T-helper 1 cell treated with Interleukin-12 subunit alpha and Interleukin-12 subunit beta and Interleukin-4 antibody, amounts not matched to agents 30 μg/mL and 1 μg/mL, for 36 hours (primary cell): ENCODE measurements at regions not wholly inside any gene's neighbourhood (a gene's known extent, or its start where the extent isn't known, plus 50 kb on each side); places are given as distances from the start of the nearest gene placed in this dataset.
"Not testable (repeated sequence)": the region's sequence is repeated elsewhere in the genome, so short reads cannot be mapped to it uniquely, and the experiment has no call there.

Experiments used
- H3K27ac Mint-ChIP-seq: one replicate; pipeline ENCODE4 v1.8.0; 2021; ENCODE audit warnings: mild to moderate bottlenecking, mixed read lengths
- H3K27me3 Mint-ChIP-seq: one replicate; pipeline ENCODE4 v1.8.0; 2021; ENCODE audit warnings: low read depth, mixed read lengths
- H3K36me3 Mint-ChIP-seq: one replicate; pipeline ENCODE4 v1.8.0; 2021; ENCODE audit warnings: low read depth, mixed read lengths
- H3K4me1 Mint-ChIP-seq: one replicate; pipeline ENCODE4 v1.8.0; 2021; ENCODE audit warnings: low read depth, mixed read lengths
- H3K4me3 Mint-ChIP-seq: one replicate; pipeline ENCODE4 v1.8.0; 2021; ENCODE audit warnings: mild to moderate bottlenecking, moderate library complexity, mixed read lengths
- H3K9me3 Mint-ChIP-seq: one replicate; pipeline ENCODE4 v1.8.0; 2021; ENCODE audit warnings: mixed read lengths

GRCh38 chr18:29715960-29716359 lies 1326.6 kb downstream of the DSC3 start:
- not testable (repeated sequence) for H3K27me3 Mint-ChIP-seq, H3K27ac Mint-ChIP-seq

GRCh38 chr18:29712785-29713184 lies 1329.8 kb downstream of the DSC3 start:
- no peaks in the 10 kb centered on the region for H3K27me3 Mint-ChIP-seq
- H3K4me3 Mint-ChIP-seq: no peak overlapping the region
- peaks cover 22% of the 10 kb centered on the region for H3K9me3 Mint-ChIP-seq
- H3K36me3 Mint-ChIP-seq: no peaks in the 10 kb centered on the region
- H3K4me1 Mint-ChIP-seq: no peaks in the 10 kb centered on the region
- H3K27ac Mint-ChIP-seq: no peak overlapping the region

More at GRCh38 chr18:29715960-29716359, 1326.6 kb downstream of the DSC3 start:
- H3K9me3 Mint-ChIP-seq: peaks cover 28% of the 10 kb centered on the region
- not testable (repeated sequence) for H3K4me1 Mint-ChIP-seq, H3K36me3 Mint-ChIP-seq, H3K4me3 Mint-ChIP-seq

DNA sequence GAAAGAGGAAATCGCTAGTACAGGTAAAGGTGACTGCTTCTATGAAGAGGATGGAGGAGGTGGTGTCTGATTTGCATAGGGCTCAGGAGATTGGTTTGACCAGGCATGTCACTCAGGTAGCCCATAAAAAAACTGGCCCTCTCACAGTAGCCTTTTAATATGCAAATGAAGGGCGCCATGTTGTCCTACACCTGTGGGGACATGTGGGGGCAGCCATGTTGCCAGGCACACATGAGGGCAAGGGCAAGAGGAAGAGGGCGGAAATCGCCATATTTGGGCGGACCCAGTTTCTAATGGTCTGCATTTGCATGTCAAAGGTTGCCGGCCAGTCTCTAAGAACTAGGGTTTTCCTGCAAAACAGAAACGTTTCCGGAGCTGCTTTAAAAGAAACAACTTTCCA lies 1330.6 kb downstream of the DSC3 start:
- no peaks in the 10 kb centered on the region for H3K4me1 Mint-ChIP-seq
- H3K27ac Mint-ChIP-seq: no peak overlapping the region
- no peaks in the 10 kb centered on the region for H3K36me3 Mint-ChIP-seq
- no peak overlapping the region for H3K4me3 Mint-ChIP-seq
- peaks cover 20% of the 10 kb centered on the region for H3K9me3 Mint-ChIP-seq
- no peaks in the 10 kb centered on the region for H3K27me3 Mint-ChIP-seq

- Mint-ChIP-seq H3K9me3 (peaks cover 14% of the 10 kb centered on the region), H3K27me3 (no peaks in the 10 kb centered on the region), H3K4me3 (no peak overlapping the region), H3K36me3 (no peaks in the 10 kb centered on the region), H3K27ac (no peak overlapping the region), H3K4me1 (no peaks in the 10 kb centered on the region)
Observed at GRCh38 chr18:29693334-29693733, 1349.2 kb downstream of the DSC3 start.

DNA sequence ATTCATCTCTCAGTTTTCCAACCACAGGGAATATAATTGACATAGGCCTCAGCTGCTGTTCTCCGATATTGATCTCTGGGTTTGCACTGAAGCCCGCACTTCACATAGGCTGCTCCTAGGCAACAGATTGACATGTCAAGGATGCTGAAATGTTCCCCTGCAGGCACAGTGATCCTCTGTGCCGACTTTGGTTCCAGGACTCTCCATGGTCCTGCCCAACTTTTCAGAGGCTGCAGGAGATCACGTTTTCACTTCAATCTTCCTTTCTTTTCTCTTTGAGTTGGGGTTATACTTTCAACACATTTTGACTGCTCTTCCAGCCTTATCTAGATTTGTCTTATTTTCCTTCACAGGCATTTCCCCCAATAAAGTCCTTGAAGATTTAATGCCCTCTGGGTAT lies 1361.0 kb downstream of the DSC3 start:
- Mint-ChIP-seq H3K27ac (no peak overlapping the region), H3K27me3 (no peaks in the 10 kb centered on the region), H3K4me3 (no peak overlapping the region), H3K4me1 (no peaks in the 10 kb centered on the region), H3K9me3 (peaks cover 33% of the 10 kb centered on the region), H3K36me3 (no peaks in the 10 kb centered on the region)

DNA sequence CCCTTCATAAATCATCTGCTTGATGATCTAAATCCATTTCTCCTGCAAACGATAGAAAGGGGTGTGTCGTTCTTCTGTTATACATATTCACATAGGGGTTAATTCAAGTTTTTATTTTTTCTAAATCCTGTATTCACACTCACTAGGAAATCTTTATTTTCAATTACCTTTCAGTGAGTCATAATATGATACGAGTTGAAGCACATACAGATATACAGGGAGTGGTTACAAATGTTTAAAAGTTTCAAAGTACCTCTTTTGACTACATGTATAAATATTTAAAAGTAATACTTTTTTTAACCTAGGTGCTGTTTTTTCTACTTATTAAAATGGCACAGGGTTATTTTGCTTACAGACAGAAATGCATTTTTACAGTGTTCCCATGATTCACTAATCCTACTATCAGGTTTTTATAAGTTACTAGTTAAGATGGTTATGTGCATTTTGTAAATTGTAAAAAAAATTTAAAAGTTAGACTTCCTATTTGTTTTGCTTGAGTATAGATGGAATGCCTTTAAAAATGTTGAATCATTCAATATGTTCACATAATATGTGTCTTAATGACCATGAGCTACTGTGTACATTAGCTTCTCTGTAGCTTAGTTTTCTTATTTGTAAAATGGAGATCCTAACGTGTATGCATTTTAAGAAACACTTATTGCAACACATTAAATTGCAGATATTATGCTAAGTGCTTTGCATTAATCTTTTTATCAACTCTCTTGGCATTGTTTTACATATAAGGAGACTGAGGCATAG lies 1378.1 kb downstream of the DSC3 start:
- no peak overlapping the region for H3K4me3 Mint-ChIP-seq
- no peaks in the 10 kb centered on the region for H3K4me1 Mint-ChIP-seq
- H3K27me3 Mint-ChIP-seq: no peaks in the 10 kb centered on the region
- H3K27ac Mint-ChIP-seq: no peak overlapping the region
- H3K36me3 Mint-ChIP-seq: no peaks in the 10 kb centered on the region
- peaks cover 18% of the 10 kb centered on the region for H3K9me3 Mint-ChIP-seq

DNA sequence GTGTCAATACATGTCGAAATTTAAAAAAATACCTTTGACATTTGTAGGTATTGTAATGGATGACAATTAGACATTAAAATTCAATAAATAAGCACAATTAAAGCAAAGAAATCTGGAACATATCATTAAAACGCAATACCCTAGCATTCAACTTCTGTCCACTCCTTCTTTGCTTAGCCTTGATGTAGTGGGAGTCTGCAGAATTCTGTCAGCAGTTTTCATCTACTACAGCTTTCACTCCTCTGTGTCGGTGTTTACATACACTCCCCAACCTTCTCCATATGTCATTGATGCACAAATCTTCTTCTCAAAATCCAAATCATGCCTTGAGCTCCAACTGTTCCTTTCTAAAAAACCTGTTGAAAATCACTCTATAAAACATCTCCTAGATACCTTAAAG lies 1380.6 kb downstream of the DSC3 start:
- Mint-ChIP-seq H3K9me3 (peaks cover 19% of the 10 kb centered on the region), H3K4me3 (no peak overlapping the region), H3K36me3 (no peaks in the 10 kb centered on the region), H3K27ac (no peak overlapping the region), H3K4me1 (no peaks in the 10 kb centered on the region), H3K27me3 (no peaks in the 10 kb centered on the region)

DNA sequence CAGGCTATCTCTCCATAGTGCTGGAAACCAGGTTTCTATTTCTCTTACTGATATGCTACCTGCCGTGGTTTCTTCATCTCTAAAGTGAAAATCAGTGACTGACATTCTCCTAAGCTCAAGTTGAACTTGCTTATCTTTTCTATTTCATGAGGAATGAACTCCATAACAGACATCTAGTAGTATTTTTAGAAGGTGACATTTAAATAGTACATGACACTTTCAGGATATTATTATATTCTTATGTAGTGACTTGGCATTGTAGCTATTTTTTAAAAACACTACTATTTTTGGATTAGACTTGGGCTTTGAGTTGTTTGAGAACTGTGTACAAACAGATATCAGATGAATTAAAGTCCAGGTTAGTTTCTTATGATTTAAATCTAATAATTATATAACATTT lies 1381.8 kb downstream of the DSC3 start:
- no peaks in the 10 kb centered on the region for H3K36me3 Mint-ChIP-seq
- H3K9me3 Mint-ChIP-seq: peaks cover 19% of the 10 kb centered on the region
- no peak overlapping the region for H3K27ac Mint-ChIP-seq
- no peaks in the 10 kb centered on the region for H3K4me1 Mint-ChIP-seq
- no peaks in the 10 kb centered on the region for H3K27me3 Mint-ChIP-seq
- no peak overlapping the region for H3K4me3 Mint-ChIP-seq

GRCh38 chr18:29653671-29654215 lies 1388.8 kb downstream of the DSC3 start:
- Mint-ChIP-seq H3K4me1 (no peaks in the 10 kb centered on the region), H3K4me3 (no peak overlapping the region), H3K9me3 (peaks cover 34% of the 10 kb centered on the region), H3K27ac (no peak overlapping the region), H3K27me3 (no peaks in the 10 kb centered on the region), H3K36me3 (no peaks in the 10 kb centered on the region)

GRCh38 chr18:29652797-29653196 lies 1389.7 kb downstream of the DSC3 start:
- H3K27ac Mint-ChIP-seq: no peak overlapping the region
- H3K4me3 Mint-ChIP-seq: no peak overlapping the region
- H3K27me3 Mint-ChIP-seq: no peaks in the 10 kb centered on the region
- H3K36me3 Mint-ChIP-seq: no peaks in the 10 kb centered on the region
- peaks cover 32% of the 10 kb centered on the region for H3K9me3 Mint-ChIP-seq
- H3K4me1 Mint-ChIP-seq: no peaks in the 10 kb centered on the region

DNA sequence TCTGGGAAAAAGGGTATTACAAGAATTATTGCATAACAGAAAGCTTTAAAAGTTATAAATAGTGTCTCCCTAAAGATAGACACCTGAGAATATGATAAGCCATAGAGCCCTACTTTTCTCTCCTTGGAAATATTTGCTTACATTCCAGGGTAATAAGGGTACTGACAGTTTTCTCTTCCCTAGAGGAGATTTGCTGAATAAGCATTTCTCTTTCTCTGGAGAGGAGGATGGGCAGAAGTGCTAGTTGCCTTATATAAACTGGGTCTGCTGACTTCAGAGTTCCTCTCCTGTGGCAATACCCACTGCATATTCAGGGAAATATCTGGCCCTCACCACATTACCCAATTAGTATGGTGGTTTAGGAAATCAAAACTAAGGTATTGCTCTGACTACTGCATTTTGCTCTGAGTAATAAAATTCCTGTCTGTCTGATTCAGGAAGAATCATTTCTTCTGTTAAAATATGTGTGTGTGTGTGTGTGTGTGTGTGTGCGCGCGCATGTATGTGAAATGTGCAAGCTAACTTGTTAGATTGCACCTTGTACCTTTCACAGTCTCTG lies 1391.3 kb downstream of the DSC3 start:
- no peak overlapping the region for H3K4me3 Mint-ChIP-seq
- no peaks in the 10 kb centered on the region for H3K36me3 Mint-ChIP-seq
- no peak overlapping the region for H3K27ac Mint-ChIP-seq
- no peaks in the 10 kb centered on the region for H3K27me3 Mint-ChIP-seq
- H3K9me3 Mint-ChIP-seq: peaks cover 30% of the 10 kb centered on the region
- no peaks in the 10 kb centered on the region for H3K4me1 Mint-ChIP-seq

DNA sequence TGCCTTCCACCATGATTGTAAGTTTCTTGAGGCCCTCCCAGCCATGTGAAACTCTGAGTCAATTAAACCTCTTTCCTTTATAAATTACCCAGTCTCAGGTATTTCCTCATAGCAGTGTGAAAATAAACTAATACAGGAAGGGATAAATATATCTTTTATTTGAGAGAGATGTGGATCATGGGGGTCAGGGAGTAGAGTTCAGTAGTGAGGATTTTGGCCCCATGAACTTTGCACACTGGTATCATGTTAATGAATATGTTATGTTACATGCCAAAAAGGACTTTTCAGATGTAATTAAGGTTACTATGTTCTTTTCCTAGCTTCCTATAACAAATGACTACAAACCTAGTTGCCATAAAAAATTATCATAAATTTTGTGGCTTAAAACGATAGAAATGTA lies 1393.7 kb downstream of the DSC3 start:
- Mint-ChIP-seq H3K9me3 (peaks cover 45% of the 10 kb centered on the region), H3K36me3 (no peaks in the 10 kb centered on the region), H3K27me3 (no peaks in the 10 kb centered on the region), H3K4me1 (no peaks in the 10 kb centered on the region), H3K27ac (no peak overlapping the region), H3K4me3 (no peak overlapping the region)

- H3K27ac Mint-ChIP-seq: no peak overlapping the region
- no peak overlapping the region for H3K4me3 Mint-ChIP-seq
- H3K9me3 Mint-ChIP-seq: peaks cover 39% of the 10 kb centered on the region
- H3K36me3 Mint-ChIP-seq: no peaks in the 10 kb centered on the region
- H3K4me1 Mint-ChIP-seq: no peaks in the 10 kb centered on the region
- no peaks in the 10 kb centered on the region for H3K27me3 Mint-ChIP-seq
Observed at GRCh38 chr18:29647700-29648099, 1394.8 kb downstream of the DSC3 start.

- no peaks in the 10 kb centered on the region for H3K36me3 Mint-ChIP-seq
- H3K4me3 Mint-ChIP-seq: no peak overlapping the region
- H3K9me3 Mint-ChIP-seq: peaks cover 38% of the 10 kb centered on the region
- H3K4me1 Mint-ChIP-seq: no peaks in the 10 kb centered on the region
- H3K27ac Mint-ChIP-seq: no peak overlapping the region
- no peaks in the 10 kb centered on the region for H3K27me3 Mint-ChIP-seq
Observed at GRCh38 chr18:29644276-29644675, 1398.3 kb downstream of the DSC3 start.

DNA sequence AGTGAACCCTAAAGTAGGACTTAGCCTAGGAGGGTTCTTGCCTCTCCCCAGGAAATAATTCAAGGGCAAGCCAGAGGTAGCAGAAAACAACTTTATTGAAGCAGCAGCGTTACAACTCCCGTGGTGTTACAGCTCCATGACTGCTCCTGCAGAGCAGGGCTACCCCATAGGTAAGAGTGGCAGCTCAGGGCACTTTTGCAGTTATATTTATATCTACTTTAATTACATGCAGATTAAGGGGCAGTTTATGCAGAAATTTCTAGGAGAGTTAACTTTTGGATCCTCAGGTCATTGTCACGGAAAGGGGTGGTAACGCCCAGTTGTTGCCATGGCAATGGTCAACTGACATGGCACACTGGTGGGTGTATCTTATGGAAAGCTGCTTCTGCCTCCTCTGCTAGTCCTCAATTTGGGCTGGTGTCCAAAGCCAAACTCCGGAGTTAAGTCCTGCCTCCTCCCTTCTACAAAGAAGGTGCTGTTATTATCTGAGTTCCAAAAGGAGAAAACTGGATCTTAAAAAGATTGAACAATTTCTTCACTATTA lies 1413.0 kb downstream of the DSC3 start:
- no peak overlapping the region for H3K27ac Mint-ChIP-seq
- no peaks in the 10 kb centered on the region for H3K36me3 Mint-ChIP-seq
- no peaks in the 10 kb centered on the region for H3K27me3 Mint-ChIP-seq
- H3K4me3 Mint-ChIP-seq: no peak overlapping the region
- H3K9me3 Mint-ChIP-seq: peaks cover 23% of the 10 kb centered on the region
- H3K4me1 Mint-ChIP-seq: no peaks in the 10 kb centered on the region
